Liver (tissue), 8 donors: ENCODE measurements at regions not wholly inside any gene's neighbourhood (a gene's known extent, or its start where the extent isn't known, plus 50 kb on each side); places are given as distances from the start of the nearest gene placed in this dataset.

Source experiments
- DNase-seq: peaks from one replicate; pipeline ENCODE4 v3.0.0-alpha.2; 2017; ENCODE audit warnings: low spot score
- H3K27ac ChIP-seq, 2 donors: one replicate each; pipeline ENCODE4 v1.7.0; 2013; ENCODE audit warnings: inconsistent platforms in 2 of 2, low read length in 2 of 2, control low read depth in 1 of 2, low read depth in 1 of 2, mild to moderate bottlenecking in 1 of 2
- H3K27me3 ChIP-seq, 4 donors: one replicate each; pipeline versions ENCODE4 v1.6.1 to v1.7.0; 2013; ENCODE audit warnings: low read length in 3 of 4, inconsistent platforms in 1 of 4, mild to moderate bottlenecking in 1 of 4, moderate library complexity in 1 of 4; ENCODE audit not compliant: control insufficient read depth in 4 of 4, insufficient read depth in 4 of 4
- H3K36me3 ChIP-seq, 4 donors: one replicate each; pipeline versions ENCODE4 v1.6.1 to v1.7.0; 2013; ENCODE audit warnings: low read length in 3 of 4, mild to moderate bottlenecking in 3 of 4, low read depth in 1 of 4, moderate library complexity in 1 of 4; ENCODE audit not compliant: control insufficient read depth in 4 of 4, insufficient read depth in 3 of 4
- H3K4me1 ChIP-seq, 4 donors: one replicate each; pipeline versions ENCODE4 v1.6.1 to v1.7.0; 2013; ENCODE audit warnings: low read length in 3 of 4, mild to moderate bottlenecking in 3 of 4, moderate library complexity in 1 of 4; ENCODE audit not compliant: control insufficient read depth in 4 of 4, insufficient read depth in 4 of 4
- H3K4me3 ChIP-seq, 3 donors: one replicate each; pipeline versions ENCODE4 v1.6.1 to v1.7.0; 2013; ENCODE audit warnings: low read length in 3 of 3, control low read depth in 1 of 3, low read depth in 1 of 3, mild to moderate bottlenecking in 1 of 3
- H3K9ac ChIP-seq, 2 donors: one replicate each; pipeline ENCODE4 v1.7.0; 2013; ENCODE audit warnings: low read length in 2 of 2, mild to moderate bottlenecking in 2 of 2, moderate library complexity in 2 of 2, control low read depth in 1 of 2, low read depth in 1 of 2
- H3K9me3 ChIP-seq, 4 donors: one replicate each; pipeline versions ENCODE4 v1.6.1 to v1.7.0; 2013; ENCODE audit warnings: low read length in 3 of 4; ENCODE audit not compliant: control insufficient read depth in 4 of 4
- CTCF ChIP-seq: fragments of 150-350 bp; IDR thresholded peaks from 2 replicates; pipeline ENCODE4 v1.5.1; 2017; ENCODE audit warnings: improper control_type of control experiment, low read depth, low read length; ENCODE audit not compliant: missing input control
- EGR1 ChIP-seq, 2 donors: IDR thresholded peaks; 2 replicates each; pipeline ENCODE4 v1.6.1; 2016 to 2018; ENCODE audit warnings: antibody characterized with exemption in 2 of 2, low read depth in 2 of 2
- FOXA1 ChIP-seq: IDR thresholded peaks from 2 replicates; pipeline ENCODE4 v1.6.1; 2016; ENCODE audit warnings: antibody characterized with exemption
- FOXA2 ChIP-seq: IDR thresholded peaks from 2 replicates; pipeline ENCODE4 v1.6.1; 2016; ENCODE audit warnings: antibody characterized with exemption
- GABPA ChIP-seq, 2 donors: IDR thresholded peaks in 1 of 2; conservative IDR thresholded peaks in 1 of 2; 2 replicates each; pipeline ENCODE4 v1.6.1; 2016; ENCODE audit warnings: antibody characterized with exemption in 2 of 2, mild to moderate bottlenecking in 1 of 2, moderate library complexity in 1 of 2
- HNF4A ChIP-seq, 2 donors: conservative IDR thresholded peaks; 2 replicates each; pipeline ENCODE4 v1.6.1; 2016; ENCODE audit warnings: antibody characterized with exemption in 2 of 2, mild to moderate bottlenecking in 2 of 2
- HNF4G ChIP-seq: IDR thresholded peaks from 2 replicates; pipeline ENCODE4 v1.6.1; 2016; ENCODE audit warnings: antibody characterized with exemption
- JUND ChIP-seq, 2 donors: IDR thresholded peaks; 2 replicates each; pipeline ENCODE4 v1.6.1; 2016; ENCODE audit warnings: antibody characterized with exemption in 2 of 2
- MAX ChIP-seq: IDR thresholded peaks from 2 replicates; pipeline ENCODE4 v1.6.1; 2016; ENCODE audit warnings: antibody characterized with exemption
- NR2F2 ChIP-seq: IDR thresholded peaks from 2 replicates; pipeline ENCODE4 v1.6.1; 2016; ENCODE audit warnings: antibody characterized with exemption
- RAD21 ChIP-seq, 2 donors: IDR thresholded peaks; 2 replicates each; pipeline ENCODE4 v1.6.1; 2016; ENCODE audit warnings: antibody characterized with exemption in 2 of 2, mild to moderate bottlenecking in 2 of 2
- REST ChIP-seq: IDR thresholded peaks from 2 replicates; pipeline ENCODE4 v1.6.1; 2016; ENCODE audit warnings: antibody characterized with exemption, mild to moderate bottlenecking
- RXRA ChIP-seq, 2 donors: IDR thresholded peaks; 2 replicates each; pipeline ENCODE4 v1.6.1; 2017 to 2018; ENCODE audit warnings: antibody characterized with exemption in 2 of 2, mild to moderate bottlenecking in 1 of 2
- SP1 ChIP-seq: IDR thresholded peaks from 2 replicates; pipeline ENCODE4 v1.6.1; 2018; ENCODE audit warnings: antibody characterized with exemption, mild to moderate bottlenecking
- TAF1 ChIP-seq: conservative IDR thresholded peaks from 2 replicates; pipeline ENCODE4 v1.6.1; 2016; ENCODE audit warnings: antibody characterized with exemption, mild to moderate bottlenecking
- YY1 ChIP-seq: IDR thresholded peaks from 2 replicates; pipeline ENCODE4 v1.6.1; 2016; ENCODE audit warnings: antibody characterized with exemption, mild to moderate bottlenecking
- ZBTB33 ChIP-seq: IDR thresholded peaks from 2 replicates; pipeline ENCODE4 v1.6.1; 2016; ENCODE audit warnings: antibody characterized with exemption
- WGBS: extraction: QIAGEN DNeasy Blood & Tissue Kit; methylation state at CpG from one replicate; pipeline ENCODE4 v1.1.7; 2013; 5-methylcytosine and 5-hydroxymethylcytosine counted together
- donor health status: healthy.
- donor health status: healthy.
- donor health status: healthy.
- donor health status: healthy.
- donor health status: healthy.

- H3K9me3 ChIP-seq = peaks cover 0 to 3% (median 0%) of the 10 kb centered on the region in 4 donors
- TF ChIP-seq FOXA1 (no peak), JUND (IDR thresholded peaks at IDR 0.05) (no peak), RAD21 (IDR thresholded peaks at IDR 0.05) (no peak), SP1 (no peak), HNF4G (no peak), RXRA (IDR thresholded peaks at IDR 0.05) (no peak), CTCF (no peak), NR2F2 (no peak), EGR1 (IDR thresholded peaks at IDR 0.05; ENCODE audit: low read depth in 2 of 2) (no peak), YY1 (no peak), REST (no peak), TAF1 (no peak), MAX (no peak), FOXA2 (no peak)
- no peaks in the 10 kb centered on the region for H3K4me1 ChIP-seq
- no peak for DNase-seq
- H3K27me3 ChIP-seq = no peaks in the 10 kb centered on the region
- no peak overlapping the region for H3K27ac ChIP-seq
- H3K9ac ChIP-seq = no peak overlapping the region
- H3K36me3 ChIP-seq = no peaks in the 10 kb centered on the region
- H3K4me3 ChIP-seq = no peak overlapping the region
- WGBS = 0% methylated on average over 1 of the region's 1 CpG
Observed at GRCh38 chr6:95263840-95264239, 313.5 kb upstream of the MANEA start.

- no peak for TF ChIP-seq EGR1 (IDR thresholded peaks at IDR 0.05; ENCODE audit: low read depth in 2 of 2)
- TF ChIP-seq GABPA (IDR thresholded peaks at IDR 0.05 in 1 of 2, conservative IDR thresholded peaks at IDR 0.05 in 1 of 2) = no peak
- no peak for TF ChIP-seq HNF4A (conservative IDR thresholded peaks at IDR 0.05)
- TF ChIP-seq YY1 = no peak
- no peak for TF ChIP-seq HNF4G
- TF ChIP-seq FOXA1 = no peak
- no peak for TF ChIP-seq REST
- TF ChIP-seq ZBTB33 = no peak
- no peak for TF ChIP-seq SP1
- TF ChIP-seq RAD21 (IDR thresholded peaks at IDR 0.05) = no peak
- no peaks in the 10 kb centered on the region for H3K27me3 ChIP-seq
- no peaks in the 10 kb centered on the region for H3K36me3 ChIP-seq
- 59% methylated on average over 4 of the region's 4 CpGs for WGBS
- H3K4me1 ChIP-seq = no peaks in the 10 kb centered on the region
- no peak overlapping the region for H3K4me3 ChIP-seq
- H3K9me3 ChIP-seq = no peaks in the 10 kb centered on the region
- no peak for DNase-seq
- no peak overlapping the region for H3K9ac ChIP-seq
- no peak overlapping the region for H3K27ac ChIP-seq
Observed at GRCh38 chr6:95266537-95267258, 310.6 kb upstream of the MANEA start.
